Spleen (tissue), 7 donors: ENCODE measurements at regions not wholly inside any gene's neighbourhood (a gene's known extent, or its start where the extent isn't known, plus 50 kb on each side); places are given as distances from the start of the nearest gene placed in this dataset.

ENCODE experiments used
- POLR2A ChIP-seq, 3 donors: fragments of 450-650 bp; IDR thresholded peaks; one replicate each; pipeline ENCODE4 v1.5.1; 2017; ENCODE audit warnings: antibody characterized with exemption in 3 of 3, mild to moderate bottlenecking in 1 of 3
- POLR2AphosphoS5 ChIP-seq, 3 donors: sonication (generic); formaldehyde crosslinking; IDR thresholded peaks; one replicate each; pipeline ENCODE4 v1.5.1; 2017; ENCODE audit warnings: antibody characterized with exemption in 3 of 3
- TF ChIP-seq, protein P1 (sequence below), 11 experiments: fragments of 200-600 bp in 7 of 11; fragments of 450-650 bp in 4 of 11; sonication (generic) in 4 of 11; IDR thresholded peaks in 8 of 11; conservative IDR thresholded peaks in 3 of 11; 1 replicate in 7 of 11; 2 replicates in 4 of 11; pipeline versions ENCODE4 v1.4.0 to v1.8.0; 2016 to 2021; ENCODE audit warnings: antibody characterized with exemption in 11 of 11, inconsistent platforms in 4 of 11, mild to moderate bottlenecking in 1 of 11
- donor health status: DM: no; HTN: no; CAD: no; lungs with moderate emphysema.
- donor health status: DM: no; HTN: no; CAD: no.
- donor health status: DM: no; HTN: no; CAD: no.

DNA sequence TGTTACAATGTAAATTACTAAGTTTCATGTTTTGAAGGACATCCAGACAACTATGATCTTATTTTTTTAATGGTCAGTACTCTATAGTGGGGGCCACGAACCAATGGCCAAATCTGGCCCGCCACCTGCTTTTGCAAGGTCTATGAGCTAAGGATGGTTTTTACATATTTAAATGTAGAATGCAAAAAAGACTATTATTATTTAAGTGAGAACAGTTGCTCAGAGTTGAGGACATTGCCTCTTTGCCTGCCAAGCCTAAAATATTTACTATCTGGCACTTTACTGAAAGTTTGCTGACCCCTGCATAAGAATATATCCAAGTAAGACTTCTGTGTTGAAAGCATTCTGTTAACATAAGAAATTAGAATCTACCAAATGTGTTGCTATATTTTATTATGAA, 163.7 kb upstream of the MDFIC2 start:
- TF ChIP-seq POLR2A (IDR thresholded peaks at IDR 0.05) (no peak), POLR2AphosphoS5 (IDR thresholded peaks at IDR 0.05) (no peak)
- TF ChIP-seq, protein P1, sequence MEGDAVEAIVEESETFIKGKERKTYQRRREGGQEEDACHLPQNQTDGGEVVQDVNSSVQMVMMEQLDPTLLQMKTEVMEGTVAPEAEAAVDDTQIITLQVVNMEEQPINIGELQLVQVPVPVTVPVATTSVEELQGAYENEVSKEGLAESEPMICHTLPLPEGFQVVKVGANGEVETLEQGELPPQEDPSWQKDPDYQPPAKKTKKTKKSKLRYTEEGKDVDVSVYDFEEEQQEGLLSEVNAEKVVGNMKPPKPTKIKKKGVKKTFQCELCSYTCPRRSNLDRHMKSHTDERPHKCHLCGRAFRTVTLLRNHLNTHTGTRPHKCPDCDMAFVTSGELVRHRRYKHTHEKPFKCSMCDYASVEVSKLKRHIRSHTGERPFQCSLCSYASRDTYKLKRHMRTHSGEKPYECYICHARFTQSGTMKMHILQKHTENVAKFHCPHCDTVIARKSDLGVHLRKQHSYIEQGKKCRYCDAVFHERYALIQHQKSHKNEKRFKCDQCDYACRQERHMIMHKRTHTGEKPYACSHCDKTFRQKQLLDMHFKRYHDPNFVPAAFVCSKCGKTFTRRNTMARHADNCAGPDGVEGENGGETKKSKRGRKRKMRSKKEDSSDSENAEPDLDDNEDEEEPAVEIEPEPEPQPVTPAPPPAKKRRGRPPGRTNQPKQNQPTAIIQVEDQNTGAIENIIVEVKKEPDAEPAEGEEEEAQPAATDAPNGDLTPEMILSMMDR (IDR thresholded peaks at IDR 0.05 in 8 of 11, conservative IDR thresholded peaks at IDR 0.05 in 3 of 11), result no peak
